Muscle layer of colon (tissue), 2 donors: ENCODE measurements at regions not wholly inside any gene's neighbourhood (a gene's known extent, or its start where the extent isn't known, plus 50 kb on each side); places are given as distances from the start of the nearest gene placed in this dataset.
"Not testable (repeated sequence)": the region's sequence is repeated elsewhere in the genome, so short reads cannot be mapped to it uniquely, and the experiment has no call there.

ENCODE experiments used
- H3K27ac ChIP-seq: one replicate; pipeline ENCODE4 v1.7.0; 2013; ENCODE audit warnings: low read depth, mild to moderate bottlenecking, low read length, moderate library complexity
- H3K27me3 ChIP-seq, 2 donors: one replicate each; pipeline ENCODE4 v1.7.0; 2013; ENCODE audit warnings: low read length in 2 of 2, mild to moderate bottlenecking in 2 of 2; ENCODE audit not compliant: insufficient read depth in 2 of 2, control insufficient read depth in 1 of 2
- H3K36me3 ChIP-seq: one replicate; pipeline ENCODE4 v1.7.0; 2013; ENCODE audit warnings: mild to moderate bottlenecking, low read length; ENCODE audit not compliant: insufficient read depth
- H3K4me1 ChIP-seq: one replicate; pipeline ENCODE4 v1.7.0; 2013; ENCODE audit warnings: mild to moderate bottlenecking, low read length; ENCODE audit not compliant: insufficient read depth
- H3K4me3 ChIP-seq, 2 donors: one replicate each; pipeline ENCODE4 v1.7.0; 2013; ENCODE audit warnings: low read length in 2 of 2, low read depth in 1 of 2, mild to moderate bottlenecking in 1 of 2, moderate library complexity in 1 of 2
- H3K9ac ChIP-seq: one replicate; pipeline ENCODE4 v1.7.0; 2013; ENCODE audit warnings: low read length
- H3K9me3 ChIP-seq: one replicate; pipeline ENCODE4 v1.7.0; 2013; ENCODE audit warnings: mild to moderate bottlenecking, low read length
- donor health status: abdominal sarcoma.
- donor health status: Adenocarcinoma of cecum.

- H3K27ac ChIP-seq, H3K27me3 ChIP-seq, H3K9ac ChIP-seq, H3K4me1 ChIP-seq, H3K36me3 ChIP-seq, H3K4me3 ChIP-seq, H3K9me3 ChIP-seq: not testable (repeated sequence)
These were observed 68.7 kb downstream of the PRKAB2 start for GRCh38 chr1:147103416-147104155.

- Histone ChIP-seq H3K9ac (no peak overlapping the region), H3K27ac (no peak overlapping the region), H3K36me3 (no peaks in the 10 kb centered on the region), H3K4me1 (no peaks in the 10 kb centered on the region), H3K4me3 (no peak overlapping the region), H3K9me3 (no peaks in the 10 kb centered on the region), H3K27me3 (no peaks in the 10 kb centered on the region)
These were observed 73.1 kb downstream of the PRKAB2 start for GRCh38 chr1:147099192-147099591.

- not testable (repeated sequence) for H3K9ac ChIP-seq, H3K9me3 ChIP-seq, H3K4me1 ChIP-seq, H3K36me3 ChIP-seq, H3K4me3 ChIP-seq, H3K27ac ChIP-seq, H3K27me3 ChIP-seq
These were observed 73.8 kb downstream of the PRKAB2 start for GRCh38 chr1:147098338-147098973.

- no peak overlapping the region for H3K27ac ChIP-seq
- no peak overlapping the region for H3K4me3 ChIP-seq
- no peaks in the 10 kb centered on the region for H3K36me3 ChIP-seq
- no peak overlapping the region for H3K9ac ChIP-seq
- H3K4me1 ChIP-seq, result no peaks in the 10 kb centered on the region
- H3K9me3 ChIP-seq, result no peaks in the 10 kb centered on the region
- H3K27me3 ChIP-seq, result no peaks in the 10 kb centered on the region
These were observed 76.6 kb downstream of the PRKAB2 start for GRCh38 chr1:147095691-147096090.

- no peaks in the 10 kb centered on the region for H3K36me3 ChIP-seq
- H3K9me3 ChIP-seq, result no peaks in the 10 kb centered on the region
- H3K27ac ChIP-seq, result no peak overlapping the region
- H3K27me3 ChIP-seq, result no peaks in the 10 kb centered on the region
- no peak overlapping the region for H3K4me3 ChIP-seq
- H3K4me1 ChIP-seq, result no peaks in the 10 kb centered on the region
- H3K9ac ChIP-seq, result no peak overlapping the region
These were observed 80.5 kb downstream of the PRKAB2 start for GRCh38 chr1:147091801-147092200.

- H3K36me3 ChIP-seq, result no peaks in the 10 kb centered on the region
- H3K27ac ChIP-seq, result no peak overlapping the region
- H3K9ac ChIP-seq, result no peak overlapping the region
- H3K4me3 ChIP-seq, result no peak overlapping the region
- H3K9me3 ChIP-seq, result peaks cover 7% of the 10 kb centered on the region
- H3K4me1 ChIP-seq, result peaks cover 3% of the 10 kb centered on the region
- peaks cover 2 to 7% of the 10 kb centered on the region in 2 donors for H3K27me3 ChIP-seq
These were observed 82.8 kb downstream of the PRKAB2 start for GRCh38 chr1:147089457-147089856.

- H3K4me3 ChIP-seq, result no peak overlapping the region
- H3K36me3 ChIP-seq, result no peaks in the 10 kb centered on the region
- H3K27me3 ChIP-seq, result peaks cover 27 to 38% of the 10 kb centered on the region in 2 donors
- no peak overlapping the region for H3K9ac ChIP-seq
- no peak overlapping the region for H3K27ac ChIP-seq
- H3K9me3 ChIP-seq, result peaks cover 7% of the 10 kb centered on the region
- H3K4me1 ChIP-seq, result peaks cover 12% of the 10 kb centered on the region
These were observed 86.1 kb downstream of the PRKAB2 start for GRCh38 chr1:147086129-147086528.

GRCh38 chr1:147084273-147085096, 87.8 kb downstream of the PRKAB2 start:
- peaks cover 43 to 54% of the 10 kb centered on the region in 2 donors for H3K27me3 ChIP-seq

GRCh38 chr1:147083919-147084272, 88.4 kb downstream of the PRKAB2 start:
- Histone ChIP-seq H3K36me3 (no peaks in the 10 kb centered on the region), H3K4me1 (peaks cover 12% of the 10 kb centered on the region), H3K9me3 (peaks cover 7% of the 10 kb centered on the region), H3K27me3 (peaks cover 43 to 60% of the 10 kb centered on the region in 2 donors), H3K27ac (no peak overlapping the region), H3K4me3 (peak overlapping the region; percentile 40 to 72), H3K9ac (peak overlapping the region; percentile 28)

More at GRCh38 chr1:147084273-147085096, 87.8 kb downstream of the PRKAB2 start:
- H3K36me3 ChIP-seq, result no peaks in the 10 kb centered on the region
- H3K27ac ChIP-seq, result no peak overlapping the region
- H3K4me3 ChIP-seq, result peak overlapping the region; percentile 40 to 72
- H3K9me3 ChIP-seq, result peaks cover 7% of the 10 kb centered on the region
- H3K9ac ChIP-seq, result peak overlapping the region; percentile 28
- H3K4me1 ChIP-seq, result peaks cover 12% of the 10 kb centered on the region

- no peak overlapping the region for H3K27ac ChIP-seq
- H3K4me3 ChIP-seq, result no peak overlapping the region
- no peak overlapping the region for H3K9ac ChIP-seq
- H3K4me1 ChIP-seq, result peaks cover 12% of the 10 kb centered on the region
- peaks cover 4% of the 10 kb centered on the region for H3K9me3 ChIP-seq
- peaks cover 66 to 87% of the 10 kb centered on the region in 2 donors for H3K27me3 ChIP-seq
- no peaks in the 10 kb centered on the region for H3K36me3 ChIP-seq
These were observed 91.4 kb downstream of the PRKAB2 start for GRCh38 chr1:147080671-147081394.
